ENCODE measurements at regions not wholly inside any gene's neighbourhood (a gene's known extent, or its start where the extent isn't known, plus 50 kb on each side); places are given as distances from the start of the nearest gene placed in this dataset.
A peak's percentile ranks its signal among the peaks of the same experiment; 100 is the strongest.
"Not testable (repeated sequence)": the region's sequence is repeated elsewhere in the genome, so short reads cannot be mapped to it uniquely, and the experiment has no call there.

DNA sequence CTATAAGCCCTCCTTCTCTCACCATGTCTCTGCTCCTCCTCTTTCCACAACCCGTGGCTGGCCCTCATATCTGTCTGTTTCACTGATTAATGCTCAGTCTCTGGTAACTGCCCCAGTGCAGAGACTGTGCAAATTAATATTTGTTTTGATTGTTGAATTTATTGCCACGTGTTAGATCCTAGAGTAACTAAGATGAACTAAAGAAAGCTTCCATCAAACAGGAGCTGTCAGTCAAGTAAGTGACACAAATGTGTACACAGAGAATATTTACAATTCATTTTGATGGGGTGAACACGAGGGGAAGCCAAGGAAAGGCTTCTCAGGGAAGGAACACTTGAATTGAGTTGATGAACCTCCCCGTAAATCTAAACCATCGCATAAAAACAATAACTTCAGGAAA is 182.5 kb downstream of the BAMBI start:
- no peak for DNase-seq (ENCODE audit: low spot score)

DNA sequence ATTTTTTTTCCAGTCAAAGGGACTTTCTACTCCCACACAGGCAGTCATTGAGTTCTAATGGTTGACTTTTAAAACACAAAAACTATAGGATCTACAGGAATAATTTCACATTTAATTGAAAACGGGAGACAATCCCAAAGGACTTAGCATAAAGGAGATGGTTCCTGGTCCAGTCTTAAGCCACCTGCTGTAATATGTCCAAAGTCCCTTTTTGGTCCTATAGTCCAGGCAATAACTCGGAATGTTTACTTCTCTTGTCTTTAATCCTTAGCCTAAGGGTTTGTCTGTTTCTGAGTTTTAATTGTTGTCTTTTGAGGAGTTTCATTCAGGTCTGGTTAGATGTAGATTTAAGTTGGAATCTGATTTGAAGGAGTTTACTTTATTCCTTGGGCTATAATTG is 184.9 kb downstream of the BAMBI start:
- DNase-seq (ENCODE audit: low spot score): no peak

DNA sequence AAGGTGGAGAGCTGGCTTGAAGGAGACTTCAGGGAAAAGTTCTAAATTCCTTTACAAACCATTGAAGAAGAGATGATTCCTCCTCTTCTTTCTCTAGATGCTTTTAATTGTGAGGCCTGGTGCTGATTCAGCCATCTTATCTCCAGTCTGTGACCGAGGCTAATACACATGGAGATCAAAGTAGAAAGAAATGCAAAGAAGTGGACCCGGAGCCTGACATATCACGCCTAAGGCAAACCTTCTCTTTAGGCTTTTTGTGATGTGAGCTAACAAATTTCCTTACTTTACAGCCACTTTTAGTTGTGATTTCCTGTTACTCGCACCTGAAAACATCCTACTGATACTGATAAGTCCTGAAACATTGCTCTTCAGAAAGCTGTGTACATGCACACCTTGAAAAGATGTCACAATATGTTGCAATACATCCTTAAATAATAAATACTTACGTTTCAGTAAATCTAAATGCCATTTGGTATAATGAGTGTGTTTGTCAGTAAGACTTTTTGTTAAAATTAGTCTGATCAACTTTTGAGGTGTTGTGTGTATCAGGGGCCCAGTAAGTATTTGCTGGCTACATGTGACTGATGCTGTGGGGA is 192.4 kb downstream of the BAMBI start:
- DNase-seq (ENCODE audit: low spot score): no peak

DNA sequence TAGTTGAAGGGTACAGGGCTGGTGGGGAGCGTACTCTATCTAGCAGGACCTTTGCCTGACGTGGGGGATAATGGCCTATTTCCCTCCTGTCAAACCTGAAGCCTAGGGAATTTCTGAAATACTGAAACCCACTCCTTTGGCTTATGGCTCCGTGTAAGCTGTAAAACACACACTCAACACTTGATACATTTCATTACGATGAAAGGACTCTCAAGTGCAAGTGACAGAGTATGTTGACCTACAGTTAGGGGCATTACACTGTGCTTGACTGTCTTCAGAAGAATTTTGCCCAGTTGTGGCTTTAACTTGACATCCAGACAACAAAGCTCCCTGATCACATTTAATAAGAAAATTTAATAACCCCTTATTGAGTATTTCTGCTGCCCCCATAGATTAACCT is 194.3 kb downstream of the BAMBI start:
- DNase-seq (ENCODE audit: low spot score): no peak

DNA sequence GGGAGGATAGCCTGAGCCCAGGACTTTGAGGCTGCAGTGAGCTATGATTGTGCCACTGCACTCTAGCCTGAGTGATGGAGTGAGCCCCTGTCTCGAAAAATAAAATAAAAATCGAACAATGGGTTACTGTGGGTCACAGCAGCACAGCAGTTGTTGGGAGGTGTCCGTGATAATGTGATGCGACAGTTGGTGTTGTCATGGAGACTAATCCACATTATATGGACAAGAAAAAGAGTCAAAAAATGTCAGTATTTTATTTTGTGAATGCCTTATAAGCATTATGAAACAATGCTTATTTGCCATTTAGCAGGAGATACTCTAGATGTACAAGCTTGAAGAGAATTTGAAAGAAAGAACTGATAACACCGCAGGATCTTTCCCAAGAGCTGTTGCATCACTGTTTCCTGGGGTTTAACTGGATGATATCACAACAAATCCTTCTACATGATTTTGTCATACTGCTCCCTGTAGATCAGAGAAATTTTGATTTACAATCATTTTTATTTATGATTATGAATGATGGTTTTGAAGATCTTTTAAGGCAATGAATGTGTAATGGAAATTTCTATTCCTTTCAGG is 195.4 kb downstream of the BAMBI start:
- no peak for DNase-seq (ENCODE audit: low spot score)

DNA sequence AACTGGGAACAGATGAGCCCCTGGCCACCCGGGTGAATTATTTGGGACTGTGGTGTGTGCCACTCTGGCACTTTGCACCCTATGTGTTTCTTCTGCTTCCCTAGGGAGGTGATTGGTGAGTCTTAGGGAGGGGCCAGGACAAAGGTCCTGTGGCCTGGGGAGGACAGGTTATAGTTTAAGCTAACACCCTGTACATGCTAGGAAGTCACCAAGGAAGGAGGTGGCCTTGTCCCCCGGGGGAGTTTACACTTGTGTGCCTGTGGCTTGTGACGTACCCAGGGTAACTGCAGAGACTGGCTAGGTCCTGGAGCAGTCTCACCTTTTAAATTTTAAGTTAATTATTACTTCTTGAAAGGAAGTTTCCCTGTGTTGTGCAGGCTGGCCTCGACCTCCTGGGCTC is 196.2 kb downstream of the BAMBI start:
- DNase-seq (ENCODE audit: low spot score): no peak

DNA sequence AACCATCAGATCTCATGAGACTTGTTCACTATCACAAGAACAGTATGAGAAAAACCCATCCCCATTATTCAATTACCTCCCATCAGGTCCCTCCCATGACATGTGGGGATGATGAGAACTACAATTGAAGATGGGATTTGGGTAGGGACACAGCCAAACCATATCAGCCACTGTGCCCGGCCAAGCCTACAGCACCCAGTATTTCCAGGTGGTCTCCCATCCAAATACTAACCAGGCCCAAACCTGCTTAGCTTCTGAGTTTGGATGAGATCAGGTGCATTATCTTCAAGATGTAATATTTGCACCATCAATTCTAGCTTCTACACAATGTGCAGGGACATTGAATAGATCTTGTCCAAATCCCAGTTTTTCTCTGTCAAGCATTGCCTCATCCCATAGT is 196.9 kb downstream of the BAMBI start:
- no peak for DNase-seq (ENCODE audit: low spot score)

DNA sequence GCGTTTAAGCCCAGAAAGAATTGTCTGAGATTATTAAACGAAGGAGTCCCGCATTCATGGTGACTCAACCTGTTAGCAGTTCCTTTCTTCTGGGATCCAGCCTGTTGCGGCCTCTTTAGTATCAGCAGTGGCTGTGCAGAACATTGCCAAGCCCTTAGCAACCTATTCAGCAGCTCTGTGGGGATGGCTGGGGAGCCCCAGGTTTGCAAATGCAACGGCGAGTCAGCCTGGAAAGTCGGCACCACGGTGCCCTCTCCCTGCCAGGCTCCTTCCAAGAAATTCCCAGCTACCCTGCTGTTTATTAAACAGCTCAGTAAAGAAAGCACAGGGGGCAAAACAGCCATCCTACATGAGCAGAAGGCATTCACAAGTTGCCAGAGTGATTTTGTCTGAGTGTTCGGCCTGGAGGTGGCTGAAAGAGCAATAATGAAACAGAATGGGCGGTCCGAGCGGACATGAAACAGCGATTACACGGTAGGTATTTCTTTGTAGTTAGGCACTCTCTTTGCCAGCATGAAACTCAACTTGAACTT is 198.3 kb downstream of the BAMBI start:
- no peak for DNase-seq (ENCODE audit: low spot score)

DNA sequence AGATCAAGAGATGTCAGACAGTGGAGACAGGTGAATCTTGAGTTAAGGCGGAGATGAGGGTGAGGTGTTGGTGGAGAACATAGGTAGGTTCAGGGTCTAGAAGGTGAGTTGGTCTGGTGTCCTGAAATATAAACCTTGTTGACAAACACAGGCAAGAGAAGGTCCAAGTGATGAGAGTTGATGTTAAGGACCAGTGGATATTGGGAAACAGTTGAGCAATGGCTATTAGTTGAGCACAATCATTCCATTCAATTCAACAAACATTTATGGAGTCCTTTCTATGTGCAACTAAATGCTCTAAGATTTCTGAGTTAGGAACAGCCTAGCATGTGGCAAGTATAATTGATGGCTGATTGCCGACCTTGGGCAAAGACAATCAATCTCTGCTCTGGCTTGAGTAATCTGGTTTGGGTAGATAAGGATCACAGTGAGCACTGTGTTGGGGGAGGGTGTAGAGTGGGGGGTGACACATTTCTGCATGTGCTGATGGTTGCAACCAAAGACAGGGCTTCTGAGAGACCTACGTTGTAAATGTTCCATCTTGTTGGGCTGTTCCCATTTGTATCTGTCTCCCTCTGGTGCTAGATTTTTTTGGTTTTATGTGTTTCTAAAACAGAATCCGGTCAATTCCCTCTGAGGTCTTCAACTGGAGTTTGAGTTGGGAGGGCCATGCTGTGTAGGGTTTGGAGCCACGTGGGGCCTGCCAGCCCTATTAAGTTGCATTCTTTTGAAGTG is 201.1 kb downstream of the BAMBI start:
- no peak for DNase-seq (ENCODE audit: low spot score)

DNA sequence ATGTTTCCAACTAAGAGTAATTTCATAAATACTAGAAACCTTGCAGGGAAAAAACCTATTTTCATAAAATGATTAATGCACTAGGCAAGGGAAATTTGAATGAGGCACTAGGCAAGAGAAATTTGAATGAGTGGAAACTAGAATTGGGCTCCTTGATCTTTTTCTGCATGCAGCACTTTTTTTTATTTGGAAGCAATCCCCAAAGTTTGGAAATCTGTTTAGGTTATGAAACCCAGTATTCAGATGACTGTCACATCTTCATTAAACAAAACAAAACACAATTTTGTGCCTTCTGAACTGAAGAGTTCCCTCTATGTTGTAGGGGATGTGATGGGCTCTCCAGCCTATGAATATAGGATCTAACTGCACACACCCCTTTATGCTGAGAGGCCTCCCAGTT is 201.9 kb downstream of the BAMBI start:
- no peak for DNase-seq (ENCODE audit: low spot score)

DNA sequence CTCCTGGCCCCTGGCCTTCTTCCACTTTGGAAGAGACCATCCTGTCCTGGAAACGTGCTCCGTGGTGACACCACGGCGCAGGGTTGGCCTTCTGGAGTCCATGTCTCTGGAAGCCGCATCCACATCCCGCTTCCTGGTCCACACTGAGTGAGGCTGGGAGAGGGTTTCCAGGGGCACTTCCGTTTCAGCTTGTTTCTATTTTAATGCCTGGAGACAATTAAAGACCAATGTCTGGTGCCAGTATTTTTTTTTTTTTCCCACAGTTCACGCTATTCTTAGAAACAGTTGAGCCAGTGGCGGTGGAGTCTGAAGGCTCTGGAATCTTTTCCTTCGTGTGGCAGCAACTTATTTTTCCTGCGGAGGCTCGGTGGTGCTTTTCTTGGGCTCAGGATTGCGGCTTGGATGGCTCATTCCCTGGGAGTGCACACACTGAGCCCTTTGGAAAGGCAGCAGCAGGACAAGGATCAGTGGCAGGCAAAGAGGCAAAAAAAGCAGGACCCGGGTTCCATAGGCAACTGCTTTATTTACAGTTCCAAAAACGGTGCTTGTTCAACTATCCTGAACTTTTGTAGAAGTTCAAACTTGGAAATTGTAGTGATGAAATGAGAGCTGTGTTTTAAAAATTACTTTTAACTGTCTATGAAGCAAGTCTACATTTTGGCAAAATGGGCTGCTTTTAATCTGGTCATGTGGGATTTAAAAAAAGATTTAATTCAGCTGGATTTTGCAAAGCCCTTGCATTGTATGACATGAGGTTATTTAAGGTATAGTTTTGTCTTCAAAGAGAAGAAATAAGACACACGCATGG is 202.8 kb downstream of the BAMBI start:
- peak; percentile 52 for DNase-seq (ENCODE audit: low spot score)

DNA sequence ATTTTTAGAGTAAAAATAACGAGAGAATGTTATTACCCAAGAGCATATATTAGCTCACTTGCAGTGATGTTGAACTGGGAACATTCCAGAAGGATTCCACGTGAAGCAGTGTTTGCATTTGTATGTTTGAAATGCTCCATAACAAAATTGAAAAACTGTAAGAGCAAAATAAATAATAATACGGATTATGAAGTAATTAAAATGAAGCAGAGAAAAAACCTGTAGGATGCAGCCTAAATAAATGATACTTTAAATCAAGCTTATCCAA is 203.3 kb downstream of the BAMBI start:
- DNase-seq (ENCODE audit: low spot score): no peak

DNA sequence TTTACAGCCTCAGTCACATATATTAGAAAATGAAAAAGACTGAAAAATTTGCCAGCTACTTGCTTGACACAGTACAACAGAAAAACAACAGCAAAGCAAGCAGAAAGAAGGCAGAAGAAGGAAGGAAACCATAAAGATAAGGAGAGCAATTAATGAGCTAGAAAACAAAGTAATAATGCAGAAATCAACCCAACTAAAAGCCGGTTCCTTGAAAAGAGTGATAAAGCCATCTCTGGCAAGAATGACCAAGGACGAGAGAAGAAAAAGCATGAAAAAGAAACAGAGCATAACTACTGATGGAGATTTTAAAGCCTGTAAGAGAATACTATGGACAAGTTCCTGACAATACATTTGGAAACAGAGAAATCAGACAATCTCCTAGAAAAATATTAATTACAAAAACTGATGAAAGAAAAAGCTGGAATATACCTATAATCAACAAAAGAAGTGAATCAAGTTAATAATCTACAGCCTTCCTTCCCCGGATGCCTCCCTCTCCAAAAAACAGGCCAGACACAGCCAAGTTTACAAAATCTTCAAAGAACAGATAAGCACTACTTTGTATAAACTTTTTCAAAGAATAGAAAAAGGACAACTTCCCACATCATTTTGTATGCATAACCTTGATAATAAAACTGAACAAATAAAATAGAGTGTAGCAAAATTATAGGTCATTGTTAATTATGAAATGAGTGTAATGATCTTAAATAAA is 204.0 kb downstream of the BAMBI start:
- DNase-seq (ENCODE audit: low spot score): no peak

DNA sequence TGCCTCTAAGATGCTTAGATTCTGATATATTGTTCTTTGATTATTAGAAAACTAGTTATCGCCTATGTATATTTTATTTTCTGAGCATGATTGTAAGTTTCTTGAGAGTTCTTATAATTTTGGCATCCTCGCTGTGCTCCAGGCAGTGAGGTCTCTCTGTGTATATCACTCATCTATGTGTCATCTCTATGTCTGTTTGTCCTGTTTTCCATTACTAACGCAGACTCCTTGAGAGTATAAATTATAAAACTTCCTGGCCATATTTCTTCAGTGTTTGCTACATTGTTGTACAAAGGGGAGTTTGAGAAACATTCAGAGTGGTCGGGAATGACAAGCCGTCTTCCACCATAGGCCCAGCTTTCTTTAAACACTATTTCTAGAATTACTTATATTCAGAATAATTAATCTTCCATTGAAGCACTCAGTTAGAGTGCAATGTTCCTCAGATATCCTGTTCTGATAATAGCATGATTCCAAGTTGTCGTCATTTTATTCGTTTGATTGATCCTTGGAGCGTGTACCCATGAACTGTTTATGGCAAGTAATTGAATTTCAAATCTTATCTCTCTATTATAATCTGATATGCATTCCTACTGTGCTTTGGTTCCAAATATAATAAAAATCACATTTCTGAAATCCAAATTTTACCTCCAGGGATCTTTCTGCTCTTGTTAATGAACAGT is 206.6 kb downstream of the BAMBI start:
- no peak for DNase-seq (ENCODE audit: low spot score)

DNA sequence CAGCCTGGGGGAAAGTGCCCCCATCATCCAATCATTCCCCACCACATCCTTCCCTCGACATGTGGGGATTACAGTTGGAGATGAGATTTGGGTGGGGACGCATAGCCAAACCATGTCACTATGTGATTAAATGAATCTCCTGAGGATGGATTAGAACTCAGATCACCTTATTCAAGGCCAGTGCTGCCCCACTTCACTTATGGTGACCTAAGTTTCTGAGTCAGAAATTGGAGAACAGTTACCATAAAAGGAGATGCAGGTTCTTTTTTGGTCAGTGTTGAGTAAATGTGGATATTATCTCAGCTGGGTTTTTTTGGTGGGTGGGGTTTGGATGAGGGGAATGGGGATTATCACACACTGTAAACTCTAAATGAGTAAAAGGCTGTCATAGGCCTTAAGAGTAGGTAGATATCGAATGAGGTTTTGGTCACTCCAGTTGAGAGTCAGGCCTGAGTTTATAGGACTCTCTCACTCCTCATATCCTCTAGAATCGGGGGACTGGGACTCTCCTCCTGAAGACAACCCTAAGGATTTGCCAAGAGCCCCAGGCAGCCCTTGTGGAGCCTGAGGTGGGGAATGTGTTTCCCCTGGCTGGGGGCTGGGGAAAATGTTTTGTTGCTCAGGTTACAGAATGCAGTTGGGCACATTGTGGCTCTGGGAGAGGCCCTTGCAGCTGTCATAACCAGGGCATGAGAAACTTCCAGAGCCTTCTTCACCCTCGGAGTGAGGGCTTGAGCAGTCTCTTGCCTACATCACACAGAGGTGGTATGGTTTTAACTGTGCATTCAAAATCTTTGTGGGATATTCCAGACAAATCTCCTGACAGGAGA is 213.0 kb downstream of the BAMBI start:
- no peak for DNase-seq (ENCODE audit: low spot score)

DNA sequence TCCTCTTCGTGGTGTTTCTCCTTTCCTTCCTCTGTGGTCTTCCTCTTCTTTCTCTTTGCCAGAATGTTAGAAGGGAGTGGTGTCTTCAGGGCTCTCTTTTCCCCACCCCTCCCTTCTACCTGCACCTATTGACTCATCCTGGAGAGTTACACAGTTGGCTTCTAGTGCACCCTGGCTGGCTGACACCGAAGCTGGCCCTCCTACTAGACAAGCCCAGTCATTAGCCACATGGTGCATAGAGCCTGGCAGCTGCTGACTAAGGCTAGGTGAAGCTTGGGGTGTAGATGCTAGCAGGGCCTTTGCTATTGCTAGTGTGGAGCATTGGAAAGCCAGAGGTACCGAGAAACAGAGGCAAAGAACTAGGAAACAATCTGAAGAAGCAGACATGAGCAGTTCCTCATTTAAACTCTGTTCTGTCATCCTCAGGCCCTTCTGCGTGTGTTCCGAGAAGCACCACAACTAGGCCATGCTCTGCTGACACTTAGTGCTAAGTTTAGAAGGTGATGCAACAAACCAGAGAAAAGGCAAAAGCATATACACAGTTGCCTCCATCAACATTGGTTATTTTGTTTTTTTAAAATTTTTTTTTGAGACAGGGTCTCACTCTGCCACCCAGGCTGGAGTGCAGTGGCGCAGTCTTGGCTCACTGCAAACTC is 213.9 kb downstream of the BAMBI start:
- DNase-seq (ENCODE audit: low spot score): no peak

DNA sequence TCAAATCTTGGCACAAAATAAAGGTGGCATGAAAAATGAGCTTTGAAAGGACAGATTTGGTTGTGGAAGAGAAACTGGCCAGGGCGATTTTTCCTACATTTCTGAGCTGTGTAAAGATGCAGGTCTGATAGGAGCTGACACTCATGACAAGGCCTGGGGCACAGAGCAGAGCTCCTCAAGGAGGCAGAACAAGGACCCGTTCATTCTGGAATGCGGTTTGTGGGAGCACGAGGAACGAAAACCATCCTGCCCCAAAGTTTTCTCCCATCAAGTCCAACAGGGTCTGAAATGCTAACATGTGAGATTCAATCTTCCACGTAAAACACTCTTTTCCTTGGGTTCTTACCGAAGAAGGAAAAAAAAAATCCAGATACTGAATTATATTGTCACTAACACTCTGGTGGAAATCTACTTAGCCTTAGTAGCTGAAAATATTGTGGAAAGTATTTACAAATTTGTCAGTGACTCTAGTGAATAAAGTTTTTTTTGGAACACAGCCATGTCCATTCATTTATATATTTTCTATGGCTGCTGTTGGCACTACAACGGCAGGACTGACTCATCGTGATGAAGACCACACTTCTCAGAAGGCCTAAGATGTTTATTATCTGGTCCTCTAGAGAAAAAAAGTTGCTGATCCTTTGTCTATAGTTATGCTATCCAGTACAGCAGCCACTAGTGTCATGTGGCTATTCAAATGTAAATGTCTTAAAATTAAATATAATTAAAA is 215.7 kb downstream of the BAMBI start:
- DNase-seq (ENCODE audit: low spot score): no peak

DNA sequence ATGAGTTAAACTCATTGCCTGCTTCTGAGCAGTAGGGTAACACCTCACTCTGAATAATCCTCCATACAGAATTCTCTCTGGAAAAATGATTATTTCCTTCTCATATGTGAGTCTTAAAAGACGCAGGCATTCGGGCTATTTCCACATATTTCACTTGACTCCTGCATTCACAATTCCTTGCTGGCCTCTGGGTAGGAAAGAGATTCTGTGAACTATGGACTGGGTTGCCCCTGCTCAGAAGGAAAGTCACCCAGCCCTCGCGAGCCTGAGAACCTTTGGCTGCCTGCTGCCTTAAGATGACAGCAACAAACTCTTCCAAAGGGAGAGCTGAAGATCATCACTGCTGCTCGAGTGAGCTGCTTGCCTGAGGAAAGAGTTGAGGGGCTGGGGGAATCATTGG is 216.8 kb downstream of the BAMBI start:
- no peak for DNase-seq (ENCODE audit: low spot score)

DNA sequence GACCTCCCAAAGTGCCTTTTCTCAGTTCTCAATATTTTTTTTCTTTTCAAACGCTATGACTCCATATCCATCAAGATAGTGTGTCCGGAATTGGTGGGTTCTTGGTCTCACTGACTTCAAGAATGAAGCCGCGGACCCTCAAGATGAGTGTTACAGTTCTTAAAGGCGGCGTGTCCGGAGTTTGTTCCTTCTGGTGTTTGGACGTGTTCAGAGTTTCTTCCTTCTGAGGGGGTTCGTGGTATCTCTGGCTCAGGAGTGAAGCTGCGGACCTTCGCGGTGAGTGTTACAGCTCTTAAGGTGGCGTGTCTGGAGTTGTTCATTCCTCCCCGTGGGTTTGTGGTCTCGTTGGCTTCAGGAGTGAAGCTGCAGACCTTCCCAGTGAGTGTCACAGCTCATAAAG is 218.3 kb downstream of the BAMBI start:
- not testable (repeated sequence) for DNase-seq (ENCODE audit: low spot score)

All from kidney capillary endothelial cell (primary cell).